GM21515 (cell line): ENCODE measurements at regions not wholly inside any gene's neighbourhood (a gene's known extent, or its start where the extent isn't known, plus 50 kb on each side); places are given as distances from the start of the nearest gene placed in this dataset.
A peak's percentile ranks its signal among the peaks of the same experiment; 100 is the strongest.

Experiments used
- ATAC-seq: cut with Tn5 transposase; IDR thresholded peaks from one replicate; pipeline ENCODE4 v1.9.1; 2021; ENCODE audit not compliant: unreplicated experiment

GRCh38 chr9:79862921-79863890 lies 291.4 kb downstream of the TLE4 start:
- ATAC-seq: no peak

GRCh38 chr9:79858508-79858907 lies 286.7 kb downstream of the TLE4 start:
- ATAC-seq: no peak

DNA sequence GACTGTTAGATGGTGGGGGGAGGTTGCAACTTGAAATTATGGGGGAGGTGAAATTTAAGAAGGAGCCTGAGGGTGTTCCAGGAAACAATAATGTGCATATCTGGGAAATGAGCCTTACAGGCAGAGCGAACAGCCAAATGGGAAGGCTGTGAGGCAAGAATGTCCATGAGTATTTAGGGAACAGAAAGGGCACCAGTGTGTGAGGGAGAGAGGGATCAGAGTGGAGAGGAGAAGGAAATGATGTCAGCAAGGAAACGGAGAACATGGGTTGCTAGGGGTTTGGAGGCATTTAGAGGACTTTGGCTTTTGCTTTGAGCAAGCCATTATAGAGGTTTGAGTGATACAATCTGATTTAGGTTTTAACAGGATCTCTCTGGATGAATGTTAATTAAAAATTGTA lies 285.4 kb downstream of the TLE4 start:
- no peak for ATAC-seq

DNA sequence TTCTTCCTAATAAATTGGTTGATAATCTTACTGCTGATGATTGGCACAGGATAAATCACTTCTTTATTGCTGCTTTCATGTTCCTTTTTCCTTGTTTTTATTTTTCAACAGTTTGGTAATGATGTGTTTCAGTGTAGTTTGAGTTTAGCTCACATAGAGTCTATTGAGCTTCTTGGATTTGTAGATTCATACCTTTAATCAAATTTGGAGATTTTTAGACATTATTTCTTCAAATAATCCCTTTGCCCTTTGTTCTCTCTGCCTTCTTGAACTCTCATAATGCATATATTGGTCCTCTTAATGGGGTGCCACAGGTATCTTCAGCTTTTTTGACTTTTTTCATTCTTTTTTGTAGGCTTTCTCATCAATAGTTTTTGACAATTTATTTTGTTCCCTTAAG lies 275.3 kb downstream of the TLE4 start:
- no peak for ATAC-seq

DNA sequence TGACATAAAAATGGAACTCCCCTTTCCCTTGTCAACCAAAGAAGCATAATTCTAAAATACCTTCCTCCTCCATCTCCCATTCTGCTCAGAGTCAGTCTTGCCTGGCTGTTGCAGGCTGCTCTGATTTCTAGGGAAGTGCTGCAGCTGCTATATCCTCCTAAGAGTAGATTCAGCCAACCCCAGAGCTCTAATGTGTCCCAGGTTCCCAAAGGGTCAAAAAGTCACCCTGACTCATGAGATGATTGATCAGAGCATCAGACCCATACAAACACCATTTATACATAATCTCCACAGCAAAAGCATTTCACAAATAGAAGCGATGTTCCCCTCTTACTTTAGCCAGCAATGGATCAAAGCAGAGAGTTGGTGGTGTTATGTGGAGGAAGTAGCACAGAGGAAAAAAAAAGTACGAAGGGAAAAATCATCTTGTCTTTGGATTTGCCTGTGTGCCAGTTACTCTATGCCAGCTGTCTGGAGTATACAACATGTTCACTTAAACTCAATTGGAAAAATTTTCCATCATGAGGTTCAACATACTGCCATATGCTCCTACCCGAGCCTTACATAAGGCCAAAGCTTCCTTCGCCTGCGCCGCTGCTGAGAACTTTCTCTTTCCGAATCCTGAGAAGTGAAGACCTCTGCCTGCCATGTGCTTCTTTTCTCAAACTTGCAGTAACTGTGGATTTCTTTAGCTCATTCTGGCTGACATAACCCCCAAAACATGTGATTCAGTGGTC lies 258.0 kb downstream of the TLE4 start:
- no peak for ATAC-seq

DNA sequence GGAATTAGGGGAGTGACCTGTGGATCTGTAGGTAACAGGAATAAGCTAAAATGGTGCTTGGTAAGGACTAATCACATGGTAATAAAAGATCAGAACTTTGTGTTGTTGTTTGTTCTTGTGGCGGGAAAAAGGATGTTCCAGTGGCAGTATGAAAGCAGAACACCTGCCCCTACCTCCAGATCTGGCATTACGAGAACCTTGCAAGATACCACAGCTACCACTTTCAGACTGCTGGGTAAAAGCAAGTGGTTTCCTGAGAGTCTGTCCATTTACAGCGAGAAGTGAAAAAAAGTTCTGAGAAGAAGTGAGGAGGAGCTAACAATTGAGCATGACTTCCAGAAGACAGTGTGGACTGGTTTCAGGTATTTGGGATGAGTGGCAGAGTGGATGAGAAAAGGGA lies 252.5 kb downstream of the TLE4 start:
- peak; percentile 93 for ATAC-seq

DNA sequence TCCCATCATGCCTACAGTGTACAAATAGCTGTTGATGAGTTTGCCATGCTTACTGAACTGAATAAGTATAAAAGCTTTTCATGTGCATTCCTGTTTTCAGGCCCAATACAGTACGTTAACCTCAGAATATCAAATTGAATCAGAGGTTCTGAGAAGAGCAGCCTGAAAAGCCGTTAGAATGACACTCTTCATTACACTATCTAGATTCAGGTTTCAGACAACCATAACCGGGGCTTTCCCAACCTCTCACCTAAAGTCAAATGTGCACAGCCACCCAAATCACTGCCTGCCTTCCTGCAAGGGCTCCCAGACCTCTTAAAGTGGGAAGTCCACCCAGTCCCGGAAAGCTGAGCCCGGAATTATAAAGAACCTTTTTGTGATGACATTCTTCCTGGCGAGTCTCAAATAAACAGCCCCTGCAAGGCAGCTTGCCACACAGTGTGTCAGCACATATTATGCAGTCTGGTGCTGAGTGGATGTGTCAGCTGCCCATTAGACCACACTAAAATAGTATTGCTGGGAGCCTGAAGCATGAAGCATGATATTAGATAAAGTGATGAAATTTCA lies 245.8 kb downstream of the TLE4 start:
- peak; percentile 76 for ATAC-seq

DNA sequence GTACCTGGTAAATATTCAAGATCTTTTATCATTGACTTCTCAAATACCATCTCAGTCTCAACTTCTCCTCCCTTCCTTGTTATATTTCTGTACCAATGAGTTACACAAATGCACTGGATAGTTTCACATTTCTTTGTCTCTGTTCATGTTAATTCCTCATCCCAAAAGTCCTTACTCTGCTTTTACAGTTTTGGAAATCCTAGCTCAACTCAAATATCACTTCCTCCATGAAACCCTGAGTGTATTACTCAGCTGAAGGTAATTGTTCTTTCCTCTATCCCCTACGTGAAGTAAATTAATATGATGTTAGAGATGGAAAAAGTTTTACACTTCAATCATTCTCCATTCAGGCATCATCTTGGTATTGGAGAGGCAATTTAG lies 241.5 kb downstream of the TLE4 start:
- no peak for ATAC-seq

DNA sequence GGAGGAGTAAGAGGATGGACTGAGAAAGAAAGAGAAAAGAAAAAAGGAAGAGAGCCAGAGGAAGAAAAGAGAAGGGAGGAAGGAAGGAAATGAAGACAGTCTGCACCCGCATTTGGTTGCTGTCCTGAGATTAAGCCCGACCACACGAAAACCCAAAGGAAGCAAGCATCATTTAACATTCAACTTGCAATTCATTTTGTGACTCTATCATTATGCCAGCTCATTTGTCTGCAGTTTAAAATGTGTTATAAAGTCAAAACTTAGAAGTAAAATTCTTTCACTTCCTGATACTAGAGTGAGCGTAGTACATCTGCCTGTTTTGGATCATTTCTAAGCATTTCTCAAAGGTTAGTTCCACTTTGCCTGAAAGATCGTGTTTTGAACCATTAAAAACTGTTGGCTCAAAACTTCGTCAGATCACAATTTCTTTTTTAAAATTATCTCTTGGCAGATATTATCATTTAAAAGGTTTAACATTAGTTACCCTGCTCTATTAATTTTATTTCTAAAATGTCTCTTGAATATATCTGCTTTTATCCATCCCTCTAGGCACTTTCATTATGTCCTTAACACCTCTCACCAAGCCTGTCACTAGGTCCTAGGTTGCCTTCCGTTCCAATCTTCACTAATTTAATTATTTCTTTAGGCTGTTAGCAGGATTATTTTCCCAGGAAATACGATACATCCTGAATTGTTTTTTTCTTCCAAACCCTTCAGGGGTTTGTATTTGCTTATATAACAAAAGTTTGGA lies 240.9 kb downstream of the TLE4 start:
- peak; percentile 82 for ATAC-seq

DNA sequence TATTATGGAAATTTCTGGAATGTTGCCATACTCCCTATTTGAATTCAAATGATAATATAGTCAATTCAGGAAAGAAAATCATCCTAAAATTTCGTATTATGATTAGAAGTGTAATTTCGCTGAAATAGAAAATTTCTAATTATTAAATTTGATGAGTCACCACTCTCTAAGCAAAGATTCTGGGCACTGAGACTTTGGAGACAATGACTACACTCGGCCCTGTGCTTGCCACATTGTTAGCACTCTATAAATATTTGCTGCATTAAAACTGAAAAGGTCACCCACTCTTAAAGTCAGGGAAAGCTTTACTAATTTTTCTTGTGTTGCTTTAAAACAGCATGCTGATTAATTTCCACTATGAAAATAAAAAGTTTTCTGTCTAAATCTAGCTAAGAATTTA lies 240.3 kb downstream of the TLE4 start:
- ATAC-seq: no peak

GRCh38 chr9:79809931-79810330 lies 238.2 kb downstream of the TLE4 start:
- ATAC-seq: no peak

- ATAC-seq: no peak
Observed at GRCh38 chr9:79809316-79809876, 237.6 kb downstream of the TLE4 start.

- ATAC-seq: no peak
Observed at GRCh38 chr9:79807971-79808370, 236.2 kb downstream of the TLE4 start.

- ATAC-seq: no peak
Observed at GRCh38 chr9:79806086-79806485, 234.3 kb downstream of the TLE4 start.

GRCh38 chr9:79801459-79801858 lies 229.7 kb downstream of the TLE4 start:
- ATAC-seq: no peak

GRCh38 chr9:79800578-79800977 lies 228.8 kb downstream of the TLE4 start:
- ATAC-seq: no peak

- no peak for ATAC-seq
Observed at GRCh38 chr9:79799691-79800335, 228.0 kb downstream of the TLE4 start.

DNA sequence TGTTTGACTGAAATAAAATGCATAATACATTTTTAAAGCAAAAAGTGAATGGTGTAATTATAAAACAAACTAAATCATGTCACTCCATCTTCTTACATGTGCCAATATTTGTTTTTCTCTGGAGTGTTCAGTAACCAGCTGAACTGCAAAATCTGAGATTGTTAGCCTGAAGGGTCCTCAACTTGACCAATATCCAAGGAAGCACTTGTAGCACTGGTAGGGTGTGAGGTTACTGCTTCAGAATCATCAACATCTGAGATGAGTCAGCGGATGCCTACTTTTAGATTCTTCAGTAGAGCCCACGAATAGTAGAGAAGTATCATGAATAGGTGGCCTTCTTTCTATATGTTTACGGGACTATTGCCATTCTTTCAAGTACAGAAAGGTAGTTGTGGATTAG lies 226.7 kb downstream of the TLE4 start:
- ATAC-seq: no peak

DNA sequence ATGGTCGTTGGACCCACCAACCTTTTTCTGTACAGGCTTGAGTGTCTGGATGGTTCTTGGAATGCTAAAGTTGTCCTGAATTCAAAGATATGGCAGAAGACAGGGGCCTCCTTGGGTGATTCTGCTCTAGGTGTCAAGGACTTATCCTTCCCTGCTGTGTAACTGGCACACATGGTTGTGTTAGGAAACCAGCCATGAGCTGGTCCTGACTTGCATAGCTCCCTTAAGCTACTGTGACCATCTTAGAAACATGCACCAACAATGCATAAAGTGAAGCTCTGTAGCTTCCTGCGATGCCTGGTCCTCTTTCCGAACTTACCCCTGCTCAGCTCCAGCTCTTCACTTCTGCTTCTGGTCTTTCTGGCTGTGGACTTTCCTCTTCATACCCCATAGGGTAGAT lies 224.6 kb downstream of the TLE4 start:
- ATAC-seq: no peak

DNA sequence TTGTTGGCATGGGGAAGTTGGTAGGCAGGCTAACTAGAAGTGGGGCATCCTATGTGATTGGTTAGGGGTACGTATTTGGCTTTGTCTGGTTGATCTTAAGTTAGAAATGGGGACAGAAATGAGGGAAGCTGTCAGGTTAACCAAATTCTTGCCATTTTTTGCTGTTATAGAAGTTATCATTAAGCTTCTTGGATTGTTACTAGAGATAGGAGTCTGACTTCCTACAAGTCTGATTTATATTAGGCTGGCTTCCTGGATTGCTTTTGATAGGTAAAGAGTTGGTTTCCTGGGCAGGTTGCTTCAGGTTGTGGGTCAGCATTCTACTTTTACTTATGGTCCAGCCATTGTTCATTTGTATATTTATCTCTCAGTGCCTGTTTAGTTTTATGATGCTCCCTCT lies 216.9 kb downstream of the TLE4 start:
- no peak for ATAC-seq
